Panc1 (cell line): ENCODE measurements at regions not wholly inside any gene's neighbourhood (a gene's known extent, or its start where the extent isn't known, plus 50 kb on each side); places are given as distances from the start of the nearest gene placed in this dataset.

Experiments
- ATAC-seq: fragments of 200-7000 bp; cut with Tn5 transposase; 2 replicates; pipeline ENCODE4 v1.9.1; 2020; ENCODE audit warnings: mild to moderate bottlenecking, moderate library complexity
- BruUV-seq: library from RNA; stranded (reverse); fragments of 400-500 nt; replicated peaks from 2 replicates; lab custom pipeline; 2021; lab: Mats Ljungman, UMichigan
- CTCF ChIA-PET: fragments of 300-600 bp; sonication (Branson Sonifier 250); formaldehyde crosslinking; loops from one replicate; lab custom pipeline; 2022; ENCODE audit warnings: antibody characterized with exemption; lab: Charles Lee
- POLR2A ChIA-PET: fragments of 300-600 bp; sonication (Branson Sonifier 250); formaldehyde crosslinking; loops from one replicate; lab custom pipeline; 2022; ENCODE audit warnings: antibody characterized with exemption; lab: Charles Lee
- DNase-seq: peaks from one replicate; pipeline ENCODE4 v3.0.0-alpha.2; 2010; ENCODE audit warnings: low read depth, low spot score
- H3K27ac ChIP-seq: 2 replicates; pipeline ENCODE4 v1.5.1; 2011; ENCODE audit warnings: mild to moderate bottlenecking, low read length, inconsistent platforms
- H3K27me3 ChIP-seq: fragments of 200-500 bp; sonication (Bioruptor generic); 2 replicates; pipeline ENCODE4 v1.6.0; 2014; ENCODE audit warnings: low read length, inconsistent platforms; ENCODE audit not compliant: control insufficient read depth, insufficient read depth
- H3K36me3 ChIP-seq: fragments of 200-500 bp; sonication (Bioruptor generic); 2 replicates; pipeline ENCODE4 v1.5.1; 2014; ENCODE audit warnings: inconsistent platforms, mild to moderate bottlenecking, low read length, moderate library complexity; ENCODE audit not compliant: control insufficient read depth, insufficient read depth
- H3K4me1 ChIP-seq: 2 replicates; pipeline ENCODE4 v1.5.1; 2011; ENCODE audit warnings: inconsistent platforms, mild to moderate bottlenecking, low read length, moderate library complexity; ENCODE audit not compliant: control insufficient read depth, insufficient read depth
- H3K4me3 ChIP-seq, 2 experiments: 2 replicates each; pipeline ENCODE4 v1.5.1; 2011 to 2012; ENCODE audit warnings: low read depth in 2 of 2, low read length in 2 of 2, mild to moderate bottlenecking in 2 of 2, inconsistent platforms in 1 of 2, moderate library complexity in 1 of 2
- H3K9me3 ChIP-seq: fragments of 200-500 bp; sonication (Bioruptor generic); 2 replicates; pipeline ENCODE4 v1.5.1; 2014; ENCODE audit warnings: low read depth, mild to moderate bottlenecking, inconsistent platforms, low read length, moderate library complexity; ENCODE audit not compliant: control insufficient read depth, insufficient read depth
- CTCF ChIP-seq: fragments of 450-650 bp; IDR thresholded peaks from 2 replicates; pipeline ENCODE4 v1.5.1; 2017; ENCODE audit warnings: mild to moderate bottlenecking
- POLR2AphosphoS5 ChIP-seq: IDR thresholded peaks from 2 replicates; pipeline ENCODE4 v1.6.1; 2012; ENCODE audit warnings: mild to moderate bottlenecking, low read depth, low read length, moderate library complexity
- REST ChIP-seq, 2 experiments: IDR thresholded peaks; 2 replicates each; pipeline ENCODE4 v1.6.1; 2011 to 2012; ENCODE audit warnings: low read depth in 2 of 2, control low read depth in 1 of 2, low read length in 1 of 2, mild to moderate bottlenecking in 1 of 2, moderate library complexity in 1 of 2; ENCODE audit not compliant: insufficient read depth in 1 of 2
- SIN3A ChIP-seq: IDR thresholded peaks from 2 replicates; pipeline ENCODE4 v1.6.1; 2012; ENCODE audit warnings: low read depth, mild to moderate bottlenecking, low read length, moderate library complexity, borderline replicate concordance; ENCODE audit not compliant: insufficient read depth
- TCF7L2 ChIP-seq: IDR thresholded peaks from 2 replicates; pipeline ENCODE4 v1.6.1; 2011; ENCODE audit warnings: mild to moderate bottlenecking, low read depth, low read length, inconsistent platforms
- in situ Hi-C: cut with HindIII; loops from 2 replicates; pipeline ENCODE4 v1.10.0; 2016; ENCODE audit warnings: low sequenced_read_pairs, low pct_unique_long_range_greater_than_20kb
- intact Hi-C: fragments of 100-400 bp; cut with micrococcal nuclease; formaldehyde crosslinking; loops from one replicate; pipeline ENCODE4 v1.10.0; 2022; ENCODE audit not compliant: unreplicated experiment

GRCh38 chrX:22660756-22661155 is 339.0 kb upstream of the DDX53 start:
- no TSS peak for BruUV-seq
- POLR2A ChIA-PET, result no interaction called here
- ATAC-seq, result no peak

GRCh38 chrX:22662776-22663175 is 337.0 kb upstream of the DDX53 start:
- POLR2A ChIA-PET, result no interaction called here
- BruUV-seq, result no TSS peak
- CTCF ChIA-PET, result no interaction called here
- in situ Hi-C loops (no loop called here), intact Hi-C loops (no loop called here)
- H3K9me3 ChIP-seq, result no peaks in the 10 kb centered on the region
- DNase-seq, result no peak
- H3K4me1 ChIP-seq, result no peaks in the 10 kb centered on the region
- H3K27me3 ChIP-seq, result no peaks in the 10 kb centered on the region
- no peaks in the 10 kb centered on the region for H3K36me3 ChIP-seq
- no peak for ATAC-seq
- TF ChIP-seq REST (IDR thresholded peaks at IDR 0.05; ENCODE audit: insufficient read depth in 1 of 2, low read depth in 2 of 2, low read length in 1 of 2), result no peak
- TF ChIP-seq POLR2AphosphoS5, result no peak
- TF ChIP-seq SIN3A, result no peak
- TF ChIP-seq TCF7L2, result no peak
- no peak for TF ChIP-seq CTCF
- H3K27ac ChIP-seq, result no peak overlapping the region
- H3K4me3 ChIP-seq, result no peak overlapping the region

More at GRCh38 chrX:22660756-22661155, 339.0 kb upstream of the DDX53 start:
- no peak for DNase-seq
- Histone ChIP-seq H3K4me1 (no peaks in the 10 kb centered on the region), H3K4me3 (no peak overlapping the region), H3K9me3 (no peaks in the 10 kb centered on the region), H3K27ac (no peak overlapping the region), H3K36me3 (no peaks in the 10 kb centered on the region), H3K27me3 (no peaks in the 10 kb centered on the region)
- TF ChIP-seq REST (IDR thresholded peaks at IDR 0.05; ENCODE audit: insufficient read depth in 1 of 2, low read depth in 2 of 2, low read length in 1 of 2) (no peak), SIN3A (no peak), TCF7L2 (no peak), POLR2AphosphoS5 (no peak), CTCF (no peak)
- CTCF ChIA-PET, result no interaction called here
- in situ Hi-C loops, result no loop called here
- intact Hi-C loops, result no loop called here
